ENCODE measurements at regions not wholly inside any gene's neighbourhood (a gene's known extent, or its start where the extent isn't known, plus 50 kb on each side); places are given as distances from the start of the nearest gene placed in this dataset.

DNA sequence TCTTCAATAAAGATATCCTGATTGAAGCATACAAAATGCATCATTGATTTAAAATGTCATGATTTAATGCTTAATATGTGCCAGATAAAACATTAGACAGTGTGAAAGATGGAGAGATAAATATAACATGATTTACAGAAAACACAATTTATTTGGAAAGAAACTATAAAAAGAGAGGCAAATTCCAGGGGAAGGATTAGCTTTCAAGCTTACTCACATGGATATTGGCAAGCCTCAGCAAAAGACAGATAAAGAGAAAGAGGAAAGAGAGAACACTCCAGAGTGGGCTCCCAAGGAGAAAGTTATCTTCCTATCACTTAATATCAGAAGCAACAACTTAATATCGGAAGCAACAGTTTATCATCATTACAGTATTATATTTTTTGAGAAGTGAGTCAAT is 1036.5 kb downstream of the SQOR start:
- TF ChIP-seq, protein P1, sequence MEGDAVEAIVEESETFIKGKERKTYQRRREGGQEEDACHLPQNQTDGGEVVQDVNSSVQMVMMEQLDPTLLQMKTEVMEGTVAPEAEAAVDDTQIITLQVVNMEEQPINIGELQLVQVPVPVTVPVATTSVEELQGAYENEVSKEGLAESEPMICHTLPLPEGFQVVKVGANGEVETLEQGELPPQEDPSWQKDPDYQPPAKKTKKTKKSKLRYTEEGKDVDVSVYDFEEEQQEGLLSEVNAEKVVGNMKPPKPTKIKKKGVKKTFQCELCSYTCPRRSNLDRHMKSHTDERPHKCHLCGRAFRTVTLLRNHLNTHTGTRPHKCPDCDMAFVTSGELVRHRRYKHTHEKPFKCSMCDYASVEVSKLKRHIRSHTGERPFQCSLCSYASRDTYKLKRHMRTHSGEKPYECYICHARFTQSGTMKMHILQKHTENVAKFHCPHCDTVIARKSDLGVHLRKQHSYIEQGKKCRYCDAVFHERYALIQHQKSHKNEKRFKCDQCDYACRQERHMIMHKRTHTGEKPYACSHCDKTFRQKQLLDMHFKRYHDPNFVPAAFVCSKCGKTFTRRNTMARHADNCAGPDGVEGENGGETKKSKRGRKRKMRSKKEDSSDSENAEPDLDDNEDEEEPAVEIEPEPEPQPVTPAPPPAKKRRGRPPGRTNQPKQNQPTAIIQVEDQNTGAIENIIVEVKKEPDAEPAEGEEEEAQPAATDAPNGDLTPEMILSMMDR (IDR thresholded peaks at IDR 0.05) = no peak
- no peak for TF ChIP-seq POLR2A (IDR thresholded peaks at IDR 0.05)

All from uterus (tissue), 2 donors.